NCI-H345 (cell line): ENCODE measurements at regions not wholly inside any gene's neighbourhood (a gene's known extent, or its start where the extent isn't known, plus 50 kb on each side); places are given as distances from the start of the nearest gene placed in this dataset.

Source experiments
- DNase-seq: peaks from one replicate; lab custom pipeline; 2025; lab: John Stamatoyannopoulos, UW

DNA sequence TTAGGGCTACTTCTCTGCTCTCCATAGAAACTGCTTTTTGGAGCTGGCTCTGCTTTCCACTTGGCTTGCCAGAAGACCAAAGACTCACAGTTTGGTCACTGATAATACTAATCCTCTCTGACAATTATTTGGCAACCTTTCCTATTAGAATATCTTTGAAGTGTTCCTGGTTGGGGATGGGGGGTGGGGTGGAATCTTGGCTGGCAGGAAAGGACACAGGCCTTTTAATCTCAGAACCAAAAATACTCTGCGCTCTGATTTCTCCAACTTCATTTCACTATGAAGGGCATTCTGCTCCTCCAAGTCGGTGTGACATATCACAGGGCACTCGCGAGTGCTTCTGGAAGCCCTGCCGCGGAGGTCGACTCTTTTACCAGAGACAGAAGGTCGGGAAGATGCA, 1329.0 kb upstream of the WWC1 start:
- DNase-seq, result no peak

DNA sequence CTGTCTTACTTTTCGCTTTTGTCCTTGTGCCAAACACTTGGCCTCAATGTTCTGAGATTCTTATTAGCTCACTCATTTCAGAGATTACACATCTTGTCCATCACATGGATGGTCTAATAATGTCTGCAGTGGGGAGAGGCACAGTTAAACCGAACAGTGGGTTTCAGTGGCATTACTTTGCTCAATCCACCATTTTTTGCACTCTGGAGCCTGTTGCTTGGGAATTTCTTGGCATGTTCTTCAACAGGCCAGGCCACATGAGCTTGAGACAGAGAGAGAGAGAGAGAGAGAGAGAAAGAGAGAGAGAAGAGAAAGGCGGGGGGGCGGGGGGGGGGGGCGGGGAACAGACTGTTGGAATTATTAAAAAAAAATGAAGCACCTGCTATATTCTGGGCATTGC, 1327.8 kb upstream of the WWC1 start:
- no peak for DNase-seq

DNA sequence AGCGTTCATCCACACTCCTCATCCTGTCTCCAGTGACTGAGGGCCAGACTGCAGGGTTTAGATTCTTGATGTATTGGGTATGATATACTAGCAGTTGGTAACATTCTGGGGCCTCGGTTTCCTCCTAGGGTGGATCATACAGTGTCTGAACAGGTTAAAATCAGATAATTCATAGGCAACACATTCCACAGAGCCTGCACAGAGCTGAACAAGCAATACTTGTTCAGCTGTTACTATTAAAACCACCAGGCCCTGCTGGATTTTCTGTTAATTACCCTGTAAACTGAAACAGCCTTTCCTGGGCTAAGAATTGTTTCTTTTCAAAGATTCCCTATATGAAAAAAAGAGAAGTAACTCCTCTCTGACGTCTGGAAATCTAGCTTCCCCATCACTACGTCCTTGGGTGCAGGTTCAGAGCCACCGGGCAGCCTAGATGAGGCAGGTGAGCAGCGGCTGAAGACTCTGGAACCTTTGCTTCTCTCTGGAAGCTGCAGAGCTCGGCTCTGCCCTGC, 1313.5 kb upstream of the WWC1 start:
- no peak for DNase-seq

DNA sequence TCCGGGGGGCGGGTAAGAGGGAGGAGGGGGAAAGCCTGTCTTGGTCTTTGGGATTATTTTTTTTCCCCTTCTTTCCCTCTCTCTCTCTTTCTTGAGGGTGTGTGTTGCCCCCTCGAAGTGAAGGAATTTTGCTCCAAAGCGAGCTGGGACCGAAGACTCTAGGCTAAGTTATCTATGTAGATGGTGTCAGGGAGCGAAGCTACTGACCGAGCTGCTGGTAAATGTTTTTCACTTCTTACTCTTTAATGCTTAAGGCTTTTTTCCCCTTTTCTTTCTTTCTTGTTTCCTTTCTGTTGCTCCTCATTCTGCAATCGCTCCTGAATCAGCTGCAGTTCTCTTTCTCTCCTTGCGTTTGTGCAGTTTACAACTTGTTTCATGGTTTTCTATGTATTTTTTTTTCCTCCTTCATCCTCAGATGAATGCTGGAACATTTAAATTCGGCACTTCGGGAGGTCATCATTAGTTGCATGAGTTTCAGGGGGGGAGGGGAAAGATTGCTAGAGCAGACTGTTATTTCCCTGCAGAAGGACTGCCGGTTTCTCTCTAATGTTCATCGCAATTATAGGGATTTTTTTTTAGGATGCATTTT, 1312.0 kb upstream of the WWC1 start:
- no peak for DNase-seq

DNA sequence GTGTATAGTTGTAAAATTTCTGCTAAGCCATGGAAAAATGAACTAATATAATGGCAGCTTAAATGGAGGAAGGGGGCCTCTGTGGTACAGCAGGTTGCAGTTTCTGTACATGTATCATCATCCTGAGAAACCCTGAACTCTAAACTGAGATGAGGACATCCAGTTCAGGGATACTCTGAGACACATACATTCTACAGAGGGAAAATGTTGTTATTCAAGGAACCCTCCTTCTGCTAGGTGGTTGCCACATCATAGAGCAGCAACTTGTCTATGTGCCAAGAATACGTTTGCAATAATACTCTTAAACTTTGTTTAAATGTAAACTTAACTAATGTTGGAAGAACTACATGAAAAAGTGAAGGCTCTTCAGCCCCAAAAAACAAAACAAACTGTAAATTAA, 1310.8 kb upstream of the WWC1 start:
- DNase-seq, result no peak

DNA sequence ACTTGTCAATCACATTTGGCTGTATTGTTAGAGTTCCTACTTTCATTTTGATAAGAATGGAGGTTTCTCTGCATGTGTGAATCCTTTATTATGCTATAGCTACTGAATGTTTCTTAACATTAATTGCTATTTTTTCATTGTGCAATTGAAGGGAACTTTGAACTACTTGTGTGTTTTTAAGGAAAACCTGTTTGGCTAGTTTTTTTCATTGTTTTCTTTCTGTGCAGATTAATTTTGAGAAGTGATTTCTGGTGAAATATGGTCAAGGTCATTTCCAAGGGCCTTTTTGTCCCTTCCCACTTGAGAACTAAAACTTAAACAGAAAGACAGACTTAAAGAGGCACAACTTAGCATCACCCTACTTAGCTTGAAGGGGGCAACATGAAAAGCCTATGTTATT, 1309.2 kb upstream of the WWC1 start:
- no peak for DNase-seq

DNA sequence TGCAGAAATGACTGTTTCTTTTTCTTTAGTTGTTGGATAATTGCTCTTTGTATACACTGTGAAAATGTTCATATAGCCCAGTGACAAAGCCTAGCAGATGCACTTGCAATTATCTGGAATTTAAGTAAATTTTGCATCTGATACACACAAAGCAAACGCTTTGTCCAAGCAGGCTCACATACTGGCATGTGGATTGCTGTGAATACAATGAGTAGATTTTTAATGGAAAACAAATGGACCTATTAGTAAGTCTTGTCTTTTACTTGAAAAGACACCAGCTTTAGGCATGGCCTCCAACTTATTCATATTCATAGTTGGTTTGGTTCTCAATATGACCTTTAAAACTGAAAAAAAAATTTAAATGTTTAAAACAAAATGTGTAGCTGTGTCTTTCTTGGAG, 1299.8 kb upstream of the WWC1 start:
- no peak for DNase-seq

DNA sequence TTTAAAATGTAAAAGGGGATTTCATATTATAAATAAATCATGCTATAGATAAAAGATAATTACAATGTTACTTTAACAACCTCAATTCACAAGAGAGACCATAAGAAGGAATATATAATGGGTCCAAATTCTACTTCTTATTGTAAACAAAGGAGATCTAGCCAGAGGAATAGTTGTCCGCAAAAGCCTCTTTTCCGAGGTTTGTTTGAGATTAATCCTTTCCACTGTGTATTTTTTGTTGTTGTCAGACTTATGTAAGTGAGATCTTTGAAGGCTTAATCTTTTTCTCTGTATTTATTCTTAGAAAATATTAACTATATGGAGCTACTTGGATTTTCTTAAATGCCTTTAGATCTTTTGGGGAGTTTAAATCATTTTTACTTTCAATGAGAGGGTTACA, 1299.3 kb upstream of the WWC1 start:
- DNase-seq, result no peak

DNA sequence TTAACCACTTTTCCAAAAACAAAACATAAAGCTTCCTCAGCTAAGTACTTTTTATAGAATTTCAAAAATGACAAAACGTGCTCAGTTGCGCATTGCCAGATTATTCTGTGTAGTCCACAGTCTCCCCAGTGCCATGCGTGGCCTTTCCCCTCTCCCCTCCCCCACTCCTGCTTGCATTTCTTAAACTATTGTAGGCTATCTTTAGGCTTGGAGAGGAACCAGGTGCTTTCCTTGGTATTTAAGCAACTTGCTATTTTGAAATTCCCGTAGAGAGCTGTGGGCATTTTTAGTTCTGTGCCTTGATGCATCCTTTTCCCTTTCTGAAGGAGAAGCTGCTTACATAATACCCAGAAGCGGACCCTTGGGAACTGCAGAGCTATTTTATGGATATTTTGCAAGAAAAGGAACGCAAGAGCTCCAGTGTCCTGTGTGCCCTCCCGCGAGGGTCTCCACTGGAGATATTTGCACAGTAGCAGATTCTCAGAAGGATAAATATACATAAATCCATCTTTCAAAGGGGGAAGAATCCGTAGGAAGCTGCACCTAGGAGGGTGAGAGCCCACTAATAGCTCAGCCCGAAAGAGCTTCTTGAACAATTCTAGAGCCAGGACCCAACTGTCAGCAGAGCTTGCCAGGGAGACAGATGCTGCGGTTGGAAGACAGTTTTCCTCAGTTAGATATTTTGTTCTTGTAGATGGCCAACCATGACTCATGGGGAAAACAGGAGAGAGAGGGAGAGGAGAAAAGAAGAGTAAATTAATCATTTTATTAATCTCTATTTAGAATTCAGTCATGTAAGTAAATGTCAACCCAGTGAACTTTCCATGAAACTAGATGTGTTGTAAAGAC, 1298.3 kb upstream of the WWC1 start:
- no peak for DNase-seq

DNA sequence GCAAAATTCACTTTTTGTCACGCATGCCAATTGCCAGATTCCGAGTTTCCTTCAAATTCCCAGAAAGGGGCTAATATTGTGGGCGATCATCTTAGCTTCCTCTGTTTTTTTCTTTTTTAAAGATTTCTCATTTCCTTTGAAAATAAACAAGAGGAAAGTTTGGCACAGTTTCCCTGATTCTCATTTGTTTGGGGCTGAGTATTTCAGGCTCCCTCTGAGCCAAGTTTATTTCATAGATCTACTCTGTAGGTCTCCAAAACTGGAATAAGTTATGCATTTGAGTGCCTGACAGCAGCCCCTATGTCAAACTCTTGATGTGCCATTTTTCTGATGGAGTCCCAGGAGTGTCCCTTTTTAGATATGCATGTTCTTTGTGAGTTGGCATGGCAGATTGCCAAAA, 1297.2 kb upstream of the WWC1 start:
- no peak for DNase-seq

DNA sequence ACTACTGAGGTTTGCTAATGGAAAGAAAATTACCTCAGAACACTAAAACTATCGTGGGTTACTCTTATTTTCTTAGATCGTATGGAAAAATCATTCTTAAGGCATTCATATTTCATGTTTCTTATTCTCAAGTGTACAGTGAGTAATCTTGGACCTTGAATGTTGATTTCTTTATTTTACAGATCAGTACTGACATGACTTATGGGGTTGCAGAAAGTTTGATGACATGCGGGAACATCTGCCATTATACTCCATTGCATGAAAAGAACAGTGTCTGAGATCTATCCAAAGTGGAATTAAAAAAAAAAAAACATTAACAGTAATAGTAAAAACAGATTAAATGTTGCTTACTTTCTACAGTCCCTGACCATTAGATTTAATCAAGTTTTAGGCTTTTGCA, 1290.2 kb upstream of the WWC1 start:
- DNase-seq, result no peak

DNA sequence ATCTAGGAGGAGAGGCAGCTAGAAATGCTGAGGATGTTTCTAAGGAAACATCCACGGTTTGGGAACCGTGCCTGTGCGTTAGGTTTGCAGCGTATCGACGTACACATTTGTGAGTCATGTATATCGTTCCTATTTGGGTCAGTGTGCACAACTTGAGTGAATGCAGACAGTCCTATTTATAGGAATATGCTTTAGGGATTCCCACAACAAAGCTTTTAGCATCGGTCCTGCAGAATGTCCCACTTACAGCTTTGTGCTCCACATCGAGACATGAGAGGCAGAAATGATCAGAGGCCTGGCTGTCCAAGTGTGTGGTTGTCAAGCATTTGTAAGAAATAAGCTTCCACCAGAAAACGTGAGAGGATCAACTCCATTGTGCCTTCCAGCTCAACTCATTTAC, 1282.7 kb upstream of the WWC1 start:
- DNase-seq, result no peak

DNA sequence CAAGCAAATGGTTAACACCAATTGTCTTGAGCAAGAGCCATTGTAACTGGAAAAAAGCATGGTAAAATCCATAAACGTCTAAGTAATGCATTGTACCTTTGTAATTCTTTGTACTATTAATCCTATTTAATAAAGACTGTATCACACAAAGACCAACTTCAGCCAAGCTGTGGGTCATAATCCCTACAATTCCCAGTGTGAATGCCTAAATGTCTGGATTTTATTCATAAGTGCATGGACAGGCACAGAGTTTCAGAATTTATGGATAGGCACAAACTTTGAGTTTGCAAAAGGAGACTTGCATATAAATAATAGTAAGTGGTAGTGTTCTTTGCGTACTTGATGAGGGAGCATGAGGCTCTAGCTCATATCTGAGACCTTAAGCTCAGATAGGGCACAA, 1280.2 kb upstream of the WWC1 start:
- no peak for DNase-seq

DNA sequence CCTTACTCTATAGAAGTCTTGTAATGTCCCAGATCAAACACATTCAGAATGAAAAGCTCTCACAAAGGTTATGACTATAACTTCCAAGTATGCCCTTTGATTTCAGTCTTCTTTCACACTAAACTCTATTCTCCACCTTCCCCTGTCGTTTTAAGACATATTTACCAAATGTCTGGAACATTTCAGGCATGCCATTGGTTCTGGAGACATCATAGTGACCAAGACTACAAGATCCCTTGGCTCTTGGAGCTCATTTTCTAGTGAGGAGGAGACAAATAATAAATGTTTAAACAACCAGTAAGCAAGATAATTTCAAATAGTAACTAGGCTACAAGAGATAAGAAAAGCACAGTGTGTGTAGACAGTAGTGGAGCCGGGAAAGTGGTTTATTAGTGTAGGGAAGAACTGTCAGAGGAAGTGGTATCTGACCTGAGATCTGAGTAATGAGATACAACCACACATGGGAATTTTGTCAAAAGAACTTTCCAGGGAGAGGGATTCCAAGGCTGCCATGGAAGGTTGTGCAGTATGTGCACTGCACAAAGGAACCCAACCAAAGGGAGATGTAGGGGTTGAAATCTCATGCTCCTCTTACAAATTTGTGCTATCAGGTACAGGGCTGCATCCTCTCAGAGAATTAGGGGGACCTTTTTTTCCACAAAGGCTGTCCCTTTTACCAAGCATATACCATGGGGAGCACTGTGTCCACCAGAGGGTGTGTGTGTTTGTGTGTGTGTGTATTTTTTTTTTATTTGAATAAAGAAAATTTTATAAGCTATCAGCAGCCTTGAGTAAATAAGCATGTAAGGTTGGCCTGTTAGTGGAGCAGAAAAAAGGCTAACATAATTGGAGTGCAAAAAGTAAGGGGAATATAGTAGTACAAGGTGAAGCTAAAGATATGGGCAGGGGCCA, 1279.1 kb upstream of the WWC1 start:
- DNase-seq, result no peak

DNA sequence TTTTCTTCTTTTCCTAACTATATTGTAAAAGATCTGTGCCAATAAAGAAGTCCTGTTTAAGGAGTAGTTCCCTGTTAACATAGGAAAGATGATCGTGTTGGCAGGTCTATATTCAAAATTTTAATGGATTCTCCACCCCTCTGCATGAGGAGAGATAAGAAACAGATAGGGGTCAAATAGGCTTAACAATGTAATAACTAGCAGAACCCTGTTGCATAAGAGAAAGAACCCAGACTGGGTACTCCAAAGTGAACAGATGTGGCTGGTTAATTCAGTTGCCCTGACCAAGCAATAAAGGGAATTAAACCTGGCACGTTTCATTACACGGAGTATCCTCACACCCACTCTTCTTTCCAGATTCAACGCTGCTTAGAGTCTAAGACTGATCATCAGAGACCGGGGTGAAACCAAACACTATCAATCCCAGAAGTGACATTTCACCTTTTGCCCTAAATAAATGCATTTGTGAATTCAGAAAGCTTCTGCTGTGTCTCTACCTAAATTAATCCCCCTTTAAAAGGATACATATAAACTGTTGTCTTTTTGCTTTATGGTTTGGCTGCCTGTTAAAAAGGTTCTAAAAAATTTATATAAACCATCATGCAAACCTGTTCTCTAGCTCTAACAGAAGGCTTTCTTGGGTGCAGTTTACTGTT, 1276.9 kb upstream of the WWC1 start:
- no peak for DNase-seq

DNA sequence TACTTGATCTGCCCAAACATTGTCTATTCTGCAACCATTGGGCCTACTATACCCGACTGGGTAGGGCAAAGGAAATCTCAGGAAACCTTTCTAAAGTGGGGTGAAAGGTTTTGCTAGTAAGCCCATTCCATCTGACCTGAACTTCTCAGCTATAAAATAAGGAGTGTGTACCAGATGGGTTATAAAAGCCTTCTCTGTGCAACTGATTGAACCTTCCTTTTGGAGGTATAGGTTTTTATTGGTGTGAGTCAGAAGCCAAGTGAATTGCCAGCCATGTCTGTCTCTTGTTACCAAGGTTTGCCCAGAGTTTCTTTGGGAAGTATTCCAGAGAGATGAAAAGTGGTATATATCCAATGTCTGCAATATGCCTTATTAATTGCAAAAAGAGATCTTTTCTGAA, 1271.0 kb upstream of the WWC1 start:
- DNase-seq, result no peak

DNA sequence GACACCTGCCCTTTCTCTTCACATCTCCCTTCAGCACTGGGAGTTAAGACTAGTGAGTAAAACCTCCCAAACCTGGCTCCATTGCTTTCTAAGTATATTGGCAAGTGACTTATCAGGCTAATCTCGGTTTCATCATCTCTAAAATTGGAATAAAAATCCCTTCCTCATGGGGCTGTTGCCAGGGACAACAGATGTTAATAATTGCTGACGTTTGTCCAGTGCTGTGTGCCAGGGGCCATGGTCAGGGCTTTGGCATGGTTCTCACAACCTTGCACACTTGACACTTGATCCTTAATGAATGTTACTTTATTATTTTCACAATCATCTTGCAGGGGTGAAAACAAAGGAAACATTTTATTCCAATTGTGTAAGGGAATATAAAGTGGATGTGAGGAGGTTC, 1262.0 kb upstream of the WWC1 start:
- DNase-seq, result no peak

DNA sequence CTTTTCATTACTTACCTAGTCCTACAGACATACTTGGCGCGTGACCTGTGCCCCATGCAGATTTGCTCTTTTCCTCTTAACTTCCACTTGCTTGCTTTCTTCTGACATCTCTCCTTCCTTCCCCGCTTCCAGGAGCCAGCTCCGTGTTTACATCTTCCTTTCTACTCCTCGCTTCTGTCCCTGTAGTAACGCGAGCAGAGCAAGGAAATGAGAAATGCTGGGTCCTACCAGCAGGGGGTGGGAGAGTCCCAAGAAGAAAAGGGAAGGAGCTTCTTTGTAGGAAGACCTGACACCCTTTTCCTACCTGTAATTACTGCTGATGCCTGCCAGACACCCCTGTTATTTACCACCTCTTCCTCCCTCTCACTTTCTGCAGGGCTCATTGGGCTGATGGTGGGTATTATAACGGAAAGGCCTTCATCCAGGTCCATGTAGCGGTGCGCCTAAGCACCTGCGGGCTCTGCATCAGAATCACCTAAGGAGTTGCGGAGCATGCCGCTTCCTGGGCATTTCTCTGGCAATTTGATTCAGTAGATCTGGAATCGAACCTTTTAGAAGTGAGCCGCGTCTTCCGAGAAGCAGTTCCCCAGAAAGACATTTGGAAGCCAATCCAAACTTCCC, 1260.8 kb upstream of the WWC1 start:
- DNase-seq, result no peak

DNA sequence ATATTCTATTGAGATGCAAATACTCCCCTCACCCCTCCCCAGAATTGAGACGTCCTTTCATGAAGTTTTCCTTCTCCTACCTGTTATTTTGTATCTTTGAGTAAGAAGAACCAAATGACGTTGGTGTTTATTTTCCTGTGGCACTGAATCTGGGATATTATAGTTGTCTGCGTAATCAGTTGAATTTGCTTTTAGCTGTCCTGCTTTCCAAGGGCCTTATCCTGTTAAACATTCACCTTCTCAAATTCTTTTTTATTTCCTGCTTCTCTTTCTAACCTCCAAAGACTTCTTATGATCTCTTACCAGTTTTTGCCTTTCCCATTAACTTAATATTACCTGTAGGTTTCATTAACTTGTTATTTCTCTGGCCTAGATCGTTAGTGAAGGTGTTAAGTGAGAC, 1254.9 kb upstream of the WWC1 start:
- DNase-seq, result no peak

DNA sequence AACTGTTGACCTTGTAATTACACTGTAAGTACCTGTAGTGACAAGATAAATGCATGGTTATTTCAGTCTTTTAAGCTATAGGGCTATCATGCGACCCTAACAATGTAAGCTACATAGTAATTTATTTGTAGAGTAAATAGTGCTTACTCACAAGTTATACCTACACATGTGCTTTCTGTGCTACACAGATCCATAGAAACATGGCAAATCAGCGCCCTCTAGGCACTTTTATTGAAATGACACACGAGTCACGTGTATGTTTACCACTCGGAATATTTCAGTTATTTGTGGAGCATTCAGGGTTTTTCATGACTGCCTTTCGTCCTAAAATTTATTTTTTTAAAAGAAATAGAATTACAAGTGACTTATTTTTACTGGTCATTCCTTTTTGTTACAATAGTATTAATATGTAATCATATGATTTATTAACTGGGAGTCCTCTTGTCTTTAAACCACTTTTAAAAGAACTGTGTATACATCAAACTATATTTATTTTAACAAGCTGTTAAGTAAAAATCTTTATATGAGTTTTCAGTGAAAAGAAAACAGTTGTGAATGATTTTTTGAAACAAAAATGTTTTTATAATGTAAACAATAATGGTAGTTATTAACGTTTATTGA, 1242.3 kb upstream of the WWC1 start:
- peak; percentile 52 for DNase-seq
